Lower leg skin (tissue), 4 donors: ENCODE measurements at regions not wholly inside any gene's neighbourhood (a gene's known extent, or its start where the extent isn't known, plus 50 kb on each side); places are given as distances from the start of the nearest gene placed in this dataset.

Experiments
- DNase-seq, 2 donors: peaks; one replicate each; pipeline ENCODE4 v3.0.0-alpha.2; 2019; ENCODE audit warnings: low spot score in 2 of 2
- H3K4me3 ChIP-seq: fragments of 200-600 bp; sonication (generic); 2 replicates; pipeline ENCODE4 v1.5.1; 2017; ENCODE audit warnings: mild to moderate bottlenecking, low read depth; ENCODE audit not compliant: poor library complexity, severe bottlenecking
- POLR2A ChIP-seq, 2 donors: fragments of 450-650 bp; IDR thresholded peaks; one replicate each; pipeline ENCODE4 v1.6.1; 2016 to 2017; ENCODE audit warnings: antibody characterized with exemption in 2 of 2, mild to moderate bottlenecking in 1 of 2, moderate library complexity in 1 of 2
- WGBS, 2 donors: methylation state at CpG; one replicate each; pipeline ENCODE4 v1.1.5; 2018; 5-methylcytosine and 5-hydroxymethylcytosine counted together
- intact Hi-C: fragments of 100-400 bp; cut with DNase I; formaldehyde crosslinking; loops from one replicate; pipeline ENCODE4 v1.15.0; 2023; ENCODE audit warnings: low total_unique reads
- TF ChIP-seq, protein P1 (sequence below), 3 donors: fragments of 450-650 bp; IDR thresholded peaks; one replicate each; pipeline ENCODE4 v1.5.1; 2016; ENCODE audit warnings: antibody characterized with exemption in 3 of 3, mild to moderate bottlenecking in 3 of 3, moderate library complexity in 2 of 3

DNA sequence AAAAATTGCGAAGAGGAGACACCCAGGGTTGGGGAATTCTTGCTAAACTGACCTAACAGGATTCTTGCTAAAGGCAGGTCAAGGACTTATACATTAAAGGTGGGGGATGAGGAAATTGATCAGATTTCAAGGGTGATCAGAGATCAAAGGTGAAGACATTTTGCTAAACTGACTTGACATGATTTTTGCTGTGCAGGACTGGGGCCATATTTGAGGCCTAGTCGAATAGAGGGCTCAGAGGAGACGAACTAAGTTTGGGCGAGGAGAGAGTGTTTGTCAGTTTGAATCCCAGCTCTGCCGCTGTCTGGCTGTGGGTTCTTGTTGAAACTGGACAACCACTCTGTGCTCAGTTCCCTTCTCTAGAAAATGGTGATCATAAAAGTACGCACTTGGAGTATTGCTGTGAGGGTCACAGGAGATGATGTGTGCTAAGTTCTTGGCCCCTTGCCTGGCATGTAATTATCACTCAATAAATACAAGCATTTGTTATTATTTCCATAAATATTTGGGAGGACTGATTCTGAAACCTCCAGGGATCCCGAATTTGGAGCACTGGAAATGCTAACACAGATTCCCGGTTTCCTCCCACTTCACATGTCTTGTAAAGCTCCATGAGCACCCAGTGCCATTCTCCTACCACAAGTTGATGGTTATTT is 364.8 kb upstream of the PROK2 start:
- no peak for TF ChIP-seq POLR2A (IDR thresholded peaks at IDR 0.05)
- TF ChIP-seq, protein P1, sequence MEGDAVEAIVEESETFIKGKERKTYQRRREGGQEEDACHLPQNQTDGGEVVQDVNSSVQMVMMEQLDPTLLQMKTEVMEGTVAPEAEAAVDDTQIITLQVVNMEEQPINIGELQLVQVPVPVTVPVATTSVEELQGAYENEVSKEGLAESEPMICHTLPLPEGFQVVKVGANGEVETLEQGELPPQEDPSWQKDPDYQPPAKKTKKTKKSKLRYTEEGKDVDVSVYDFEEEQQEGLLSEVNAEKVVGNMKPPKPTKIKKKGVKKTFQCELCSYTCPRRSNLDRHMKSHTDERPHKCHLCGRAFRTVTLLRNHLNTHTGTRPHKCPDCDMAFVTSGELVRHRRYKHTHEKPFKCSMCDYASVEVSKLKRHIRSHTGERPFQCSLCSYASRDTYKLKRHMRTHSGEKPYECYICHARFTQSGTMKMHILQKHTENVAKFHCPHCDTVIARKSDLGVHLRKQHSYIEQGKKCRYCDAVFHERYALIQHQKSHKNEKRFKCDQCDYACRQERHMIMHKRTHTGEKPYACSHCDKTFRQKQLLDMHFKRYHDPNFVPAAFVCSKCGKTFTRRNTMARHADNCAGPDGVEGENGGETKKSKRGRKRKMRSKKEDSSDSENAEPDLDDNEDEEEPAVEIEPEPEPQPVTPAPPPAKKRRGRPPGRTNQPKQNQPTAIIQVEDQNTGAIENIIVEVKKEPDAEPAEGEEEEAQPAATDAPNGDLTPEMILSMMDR (IDR thresholded peaks at IDR 0.05), result no peak
- no peak overlapping the region for H3K4me3 ChIP-seq
- 93% methylated on average over 8 of the region's 8 CpGs for WGBS, 2 donors
- no peak for DNase-seq
- intact Hi-C loops, result no loop called here

DNA sequence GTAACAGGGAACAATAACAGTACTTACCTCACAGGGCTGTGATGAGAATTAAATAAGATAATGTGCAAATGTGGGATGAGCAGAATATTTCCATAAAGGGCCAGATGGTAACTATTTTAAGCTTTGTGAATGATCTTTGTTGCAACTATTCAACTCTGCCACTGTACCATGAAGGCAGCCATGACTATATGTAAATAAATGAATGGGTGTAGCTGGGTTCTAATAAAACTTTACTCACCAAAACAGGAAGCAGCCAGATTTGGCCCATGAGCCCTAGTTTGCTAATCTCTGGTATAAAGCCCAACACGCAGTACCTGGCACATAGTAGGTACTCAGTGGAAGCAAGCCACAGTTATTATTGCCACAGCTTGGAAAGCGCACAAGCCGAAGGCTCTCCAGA is 362.7 kb upstream of the PROK2 start:
- H3K4me3 ChIP-seq, result no peak overlapping the region
- no peak for DNase-seq
- intact Hi-C loops, result no loop called here
- TF ChIP-seq POLR2A (IDR thresholded peaks at IDR 0.05), result no peak
- TF ChIP-seq, protein P1 (IDR thresholded peaks at IDR 0.05), result no peak
- WGBS, 2 donors, result 92 to 94% methylated on average over 3 of the region's 3 CpGs

DNA sequence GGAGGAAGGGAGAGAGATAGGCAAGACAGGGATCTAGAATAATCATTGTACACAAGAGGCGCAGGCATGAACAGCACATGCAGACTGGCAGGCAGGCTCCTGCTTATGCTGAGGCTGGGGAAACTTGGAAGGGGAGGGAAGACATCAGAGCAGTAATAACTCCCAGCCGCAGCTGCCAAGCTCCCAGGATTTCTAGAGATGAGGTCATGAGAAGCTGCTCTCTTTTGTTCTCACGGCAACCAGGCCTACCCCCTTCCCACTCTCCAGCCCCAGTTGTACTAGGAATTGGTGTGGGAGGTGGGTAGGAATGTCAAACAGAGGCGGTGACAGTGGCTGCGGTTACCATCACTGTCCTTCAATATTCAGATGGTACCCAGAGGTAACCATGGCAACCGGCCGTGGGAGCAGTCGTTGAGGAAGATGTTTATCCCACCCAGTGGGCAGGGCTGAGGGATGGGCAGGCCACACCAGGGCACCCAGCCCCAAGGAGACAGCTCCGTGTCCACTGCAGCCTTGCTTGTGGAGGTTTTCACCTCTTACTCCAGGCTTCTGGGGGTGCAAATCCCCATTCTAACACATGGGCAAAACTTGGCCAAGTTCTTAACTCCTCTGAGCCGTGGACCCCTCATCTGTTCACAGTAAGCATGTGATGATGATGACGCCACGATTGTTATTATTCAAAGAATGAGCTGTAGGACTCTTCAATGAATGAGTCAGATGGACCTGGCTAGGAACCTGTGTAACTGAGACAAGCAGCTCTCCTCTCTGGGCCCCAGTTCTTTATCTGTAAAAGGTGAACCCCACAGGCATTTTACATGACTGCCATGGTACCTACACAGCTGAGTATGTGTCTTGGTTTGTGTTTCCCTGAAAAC is 360.8 kb upstream of the PROK2 start:
- intact Hi-C loops, result no loop called here
- TF ChIP-seq, protein P1 (IDR thresholded peaks at IDR 0.05), result no peak
- TF ChIP-seq POLR2A (IDR thresholded peaks at IDR 0.05), result no peak
- WGBS, 2 donors, result 54 to 75% methylated on average over 12 of the region's 12 CpGs
- no peak overlapping the region for H3K4me3 ChIP-seq
- DNase-seq, result peak in 1 of 2 donors; percentile 60

DNA sequence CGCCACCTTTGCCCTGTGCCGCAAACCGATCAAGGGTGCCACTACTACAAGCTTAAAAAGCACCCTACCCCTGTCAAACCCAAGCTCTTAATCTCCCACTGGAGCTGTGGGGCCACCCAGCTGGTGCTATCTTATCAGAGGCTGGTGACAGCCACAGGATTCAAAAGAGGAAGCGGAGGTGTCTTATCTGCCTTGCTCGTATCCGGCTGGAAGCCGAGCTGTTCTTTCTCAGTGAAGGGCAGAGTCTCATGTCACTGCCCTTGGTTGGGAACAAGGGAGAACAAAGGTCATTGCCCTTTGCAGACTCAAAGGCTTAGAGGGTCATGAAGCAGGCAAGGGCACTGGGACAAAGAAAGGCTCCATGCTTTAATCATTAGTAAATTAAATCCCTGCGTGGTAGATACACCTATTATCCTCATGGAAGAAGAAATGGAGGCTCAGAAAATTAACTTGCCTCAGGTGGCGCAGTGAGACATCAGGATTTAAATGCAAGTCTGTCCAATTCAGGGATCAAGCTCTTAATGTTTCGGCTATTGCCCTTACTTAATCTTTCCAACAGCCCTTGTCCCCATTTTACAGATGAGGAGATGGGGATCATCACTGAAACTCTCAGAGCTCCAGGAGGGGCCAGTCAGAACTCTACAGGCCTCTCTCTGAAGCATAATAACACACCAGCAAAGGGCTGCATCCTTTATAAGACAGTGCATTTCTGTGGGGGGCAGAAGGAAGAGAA is 360.0 kb upstream of the PROK2 start:
- TF ChIP-seq POLR2A (IDR thresholded peaks at IDR 0.05), result no peak
- TF ChIP-seq, protein P1 (IDR thresholded peaks at IDR 0.05), result no peak
- H3K4me3 ChIP-seq, result no peak overlapping the region
- intact Hi-C loops, result no loop called here
- DNase-seq, result peak in 1 of 2 donors; percentile 39
- WGBS, 2 donors, result 68 to 73% methylated on average over 10 of the region's 10 CpGs

DNA sequence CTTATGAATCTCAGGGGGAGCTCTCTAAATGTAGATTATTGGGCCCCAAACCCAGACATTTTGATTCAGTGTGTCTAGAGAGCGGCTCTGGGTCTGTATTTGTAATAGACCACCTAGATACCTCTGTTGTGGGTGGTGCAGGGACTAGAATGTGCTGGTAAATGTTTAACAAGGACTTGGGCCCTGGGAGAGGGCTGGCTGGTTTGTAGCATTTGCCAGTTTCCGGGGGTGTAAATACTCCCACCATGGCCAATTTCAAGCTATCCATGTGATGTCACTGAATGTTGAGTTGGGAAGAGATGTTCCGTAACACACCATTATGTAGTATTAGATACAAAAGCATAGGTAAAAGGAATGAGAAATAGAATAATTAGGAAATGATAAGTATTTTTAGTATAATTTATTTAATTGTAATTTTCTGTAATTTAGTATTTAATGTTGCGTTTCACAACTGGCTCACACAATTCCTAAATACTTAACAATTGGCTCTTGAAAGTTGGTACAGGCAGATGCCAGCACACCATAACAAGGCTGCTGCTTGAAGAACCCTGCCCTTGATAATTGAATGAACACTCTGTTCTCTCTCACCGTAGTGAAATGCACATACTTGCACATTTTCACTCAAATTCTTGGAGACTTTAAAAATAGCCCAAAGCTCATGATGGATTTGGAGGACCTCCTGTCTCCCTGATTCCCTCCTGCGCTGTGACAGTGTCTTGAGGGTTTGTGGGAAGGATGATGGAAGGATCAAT is 359.2 kb upstream of the PROK2 start:
- no peak for DNase-seq
- intact Hi-C loops, result no loop called here
- no peak overlapping the region for H3K4me3 ChIP-seq
- TF ChIP-seq POLR2A (IDR thresholded peaks at IDR 0.05), result no peak
- TF ChIP-seq, protein P1 (IDR thresholded peaks at IDR 0.05), result no peak
- WGBS, 2 donors, result 70 to 77% methylated on average over 6 of the region's 6 CpGs
